GM19324 (cell line): ENCODE measurements at regions not wholly inside any gene's neighbourhood (a gene's known extent, or its start where the extent isn't known, plus 50 kb on each side); places are given as distances from the start of the nearest gene placed in this dataset.
"Not testable (repeated sequence)": the region's sequence is repeated elsewhere in the genome, so short reads cannot be mapped to it uniquely, and the experiment has no call there.

Experiments
- ATAC-seq: cut with Tn5 transposase; IDR thresholded peaks from one replicate; pipeline ENCODE4 v1.9.1; 2021; ENCODE audit warnings: mild to moderate bottlenecking, moderate library complexity; ENCODE audit not compliant: unreplicated experiment, low FRiP score

DNA sequence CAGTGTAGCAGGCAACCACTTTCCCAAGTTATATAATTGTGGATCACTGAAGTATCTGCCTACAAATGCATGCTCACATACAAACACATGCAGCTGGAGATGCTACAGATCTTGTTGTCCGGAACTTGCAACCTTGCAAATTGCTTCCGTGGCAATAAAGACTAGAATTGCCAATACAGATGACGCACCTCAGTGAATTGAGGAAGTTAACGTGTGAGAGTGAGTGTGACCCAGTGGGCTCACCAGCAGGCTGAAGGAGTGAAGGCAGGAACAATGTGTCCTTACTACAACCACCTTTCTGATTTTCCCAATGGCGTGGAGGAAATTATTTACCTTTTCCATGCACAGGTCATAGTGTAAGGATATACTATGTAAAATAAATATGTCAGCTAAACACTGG, 89.4 kb upstream of the GRIP1 start:
- no peak for ATAC-seq

DNA sequence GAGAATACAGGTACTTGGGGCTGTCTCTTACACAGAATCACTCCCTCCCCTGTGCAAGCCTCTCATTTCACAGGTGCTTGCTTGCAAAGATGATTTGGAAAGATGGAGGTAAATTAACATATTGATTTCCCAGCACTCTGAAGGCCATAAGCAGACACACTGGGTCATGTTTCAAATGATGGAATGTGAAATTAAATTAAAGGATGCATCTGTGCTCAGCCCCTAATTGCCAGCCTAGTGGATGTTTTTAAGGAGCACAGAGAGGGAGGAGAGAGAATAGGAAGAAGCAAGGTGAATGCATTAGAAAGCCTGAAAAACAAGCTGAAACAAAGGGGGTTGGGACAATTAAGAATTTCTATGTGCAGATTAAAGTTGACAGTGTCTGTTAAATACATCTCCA, 96.1 kb upstream of the GRIP1 start:
- ATAC-seq, result no peak

GRCh38 chr12:66775871-66776270, 97.0 kb upstream of the GRIP1 start:
- ATAC-seq, result no peak

DNA sequence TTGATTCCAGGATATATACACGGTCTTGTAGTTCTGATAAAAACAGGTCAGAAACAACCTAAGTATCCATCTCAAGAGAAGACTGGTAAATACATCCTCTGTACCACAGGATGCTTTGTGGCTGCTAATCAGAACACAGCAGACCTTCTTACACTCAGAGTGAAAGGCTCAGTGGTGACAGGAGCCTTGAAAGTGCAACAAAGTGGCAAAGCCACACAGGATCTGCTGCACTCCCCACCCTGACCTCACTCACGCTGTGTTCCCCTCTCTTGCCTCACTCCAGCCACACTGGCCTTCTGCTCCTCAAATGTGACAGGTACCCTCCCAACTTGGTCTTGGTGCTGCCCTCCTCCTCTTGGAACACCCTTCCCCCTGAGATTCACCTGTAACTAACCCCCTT, 98.1 kb upstream of the GRIP1 start:
- no peak for ATAC-seq

DNA sequence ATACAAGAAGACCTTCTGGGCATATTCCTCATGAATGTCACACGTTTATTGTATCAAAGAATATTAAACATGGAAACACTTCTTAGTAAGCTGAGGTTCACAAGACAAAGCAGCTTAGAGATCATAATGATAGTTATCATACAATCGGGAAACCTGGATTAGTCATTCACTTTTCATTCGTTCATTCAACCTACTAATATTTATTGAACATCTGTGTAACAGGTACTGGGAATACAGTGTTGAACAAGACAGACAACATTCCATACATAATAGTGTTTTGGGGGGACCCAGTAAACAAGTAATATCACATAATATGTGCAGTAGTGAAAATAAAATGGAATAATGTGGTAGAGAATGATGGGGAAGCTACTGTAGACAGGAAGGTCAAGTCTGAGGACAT, 100.6 kb upstream of the GRIP1 start:
- ATAC-seq, result no peak

DNA sequence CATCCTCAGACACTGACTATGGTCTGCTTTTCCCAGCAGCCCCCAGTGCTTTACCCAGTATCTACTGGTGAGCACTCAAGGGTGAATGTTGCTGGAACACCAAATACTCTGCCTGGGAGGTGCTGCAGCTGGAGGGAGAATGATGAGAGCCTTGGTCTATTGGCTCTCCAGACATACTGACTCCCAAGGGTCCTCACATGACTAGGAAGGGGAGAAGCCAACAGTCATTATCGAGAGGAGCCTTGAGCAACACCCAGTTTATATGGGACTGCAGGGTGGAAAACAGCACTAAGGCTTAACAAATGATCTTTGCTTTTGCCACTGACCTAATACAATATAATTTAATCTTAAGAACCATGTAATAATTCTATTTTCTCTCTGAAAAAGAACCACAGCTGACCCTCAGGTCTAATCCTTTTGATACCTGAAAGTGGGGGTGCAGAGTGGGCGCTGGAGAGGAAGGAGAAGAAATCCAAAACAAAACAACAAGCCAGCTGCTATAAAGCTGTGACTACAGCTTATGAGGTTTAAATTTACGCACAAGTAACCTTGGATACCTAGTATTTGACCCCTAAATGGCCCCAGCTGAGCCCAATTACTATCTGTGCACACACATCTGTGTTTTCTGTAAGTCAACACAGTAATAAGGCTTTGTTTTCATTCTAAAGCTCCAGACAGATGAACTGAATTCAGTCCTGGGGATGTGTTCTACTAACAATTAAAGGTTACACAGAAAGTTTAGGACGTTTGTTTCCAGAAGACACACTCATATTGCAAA, 107.8 kb upstream of the GRIP1 start:
- no peak for ATAC-seq

DNA sequence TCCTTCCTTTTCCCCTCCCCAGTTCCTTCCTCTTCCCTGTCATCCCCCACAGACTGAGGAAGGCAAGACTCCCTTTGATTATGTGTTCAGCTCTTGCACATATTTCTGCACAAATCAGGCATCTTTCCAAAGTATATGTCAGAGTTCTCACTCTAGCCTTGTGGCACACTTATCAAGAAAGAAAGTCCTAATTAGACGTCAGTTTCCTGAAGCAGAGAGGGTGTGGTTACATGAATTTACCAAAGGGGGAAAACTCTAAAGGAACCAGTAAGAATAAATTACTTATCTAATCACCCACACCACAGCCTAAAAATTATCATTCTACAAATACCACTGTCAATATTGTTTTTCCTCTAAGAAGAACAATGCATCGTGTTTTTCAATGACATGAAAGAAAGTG, 120.7 kb upstream of the GRIP1 start:
- no peak for ATAC-seq

DNA sequence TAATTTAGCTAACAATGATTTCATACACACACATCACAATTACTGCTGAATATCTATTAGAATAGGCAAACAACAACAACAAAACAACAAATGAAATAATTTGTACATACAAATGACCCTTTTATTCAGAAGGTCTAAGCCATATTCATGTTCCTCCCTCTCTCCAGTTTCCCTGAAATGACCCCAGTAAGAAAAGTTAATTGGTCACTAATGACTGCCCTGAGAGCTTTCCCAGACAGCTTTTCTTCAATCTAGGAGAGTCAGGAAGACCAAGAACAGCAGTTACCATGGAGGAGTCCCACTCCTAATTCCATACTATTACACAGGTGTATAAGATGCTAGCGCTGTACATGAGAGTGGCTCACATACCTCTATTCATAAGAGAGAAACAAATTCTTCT, 121.2 kb upstream of the GRIP1 start:
- ATAC-seq, result no peak

DNA sequence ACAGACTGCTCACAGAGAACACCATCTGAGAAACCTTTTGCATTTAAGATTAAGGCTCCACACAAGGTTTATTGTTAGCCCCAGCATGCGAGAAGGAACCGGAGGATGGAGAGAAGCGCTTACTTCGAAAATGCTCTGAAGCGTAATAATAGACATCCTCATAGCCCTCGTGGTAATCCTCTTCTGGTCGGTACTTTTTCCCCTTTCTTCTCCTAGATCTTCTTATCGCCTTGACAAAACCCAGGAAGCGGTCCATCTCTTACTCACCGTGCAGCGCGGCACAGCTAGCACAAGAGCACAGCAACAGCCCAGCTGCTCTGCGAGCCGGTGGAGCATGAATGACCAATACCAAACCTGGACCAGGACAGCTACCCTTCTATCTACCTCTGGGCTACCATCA, 125.1 kb upstream of the GRIP1 start:
- no peak for ATAC-seq

DNA sequence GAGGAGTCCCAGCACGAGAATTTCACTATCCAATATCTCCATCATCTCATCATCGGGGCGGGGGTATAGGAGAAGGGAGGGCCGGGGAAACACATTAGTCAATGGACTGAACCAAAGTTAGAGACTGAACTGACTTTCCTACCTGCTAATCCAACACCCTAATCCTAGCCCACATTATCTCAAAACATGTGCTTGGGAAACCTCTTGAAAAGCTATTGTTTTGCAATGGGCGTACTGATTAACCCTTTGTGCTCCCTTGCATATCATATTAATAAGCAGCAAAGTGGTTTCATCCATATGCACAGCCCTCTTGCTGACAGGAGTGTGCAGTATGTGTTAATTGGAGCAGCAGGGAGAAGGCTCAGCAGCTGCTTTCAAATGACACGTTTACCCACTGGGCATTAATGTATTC, 125.7 kb upstream of the GRIP1 start:
- no peak for ATAC-seq

DNA sequence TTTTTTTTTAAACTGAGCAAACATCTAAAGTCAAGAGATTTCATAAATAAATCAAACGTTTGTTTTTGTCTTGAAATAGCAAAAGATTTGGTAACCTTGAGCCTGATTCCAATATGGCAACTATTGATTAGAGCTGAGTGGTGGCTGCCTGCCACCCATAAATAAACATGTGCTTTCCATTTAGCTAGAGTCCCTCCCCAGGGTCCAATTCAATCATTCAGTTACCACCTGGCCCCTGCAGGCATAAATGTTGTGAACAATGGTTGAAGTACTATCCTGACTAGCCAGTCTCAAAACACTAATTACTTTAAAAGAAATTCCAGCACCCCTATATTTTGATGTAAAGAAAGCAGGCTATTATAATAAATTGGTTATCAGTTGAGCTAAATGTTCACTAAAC, 129.7 kb upstream of the GRIP1 start:
- ATAC-seq, result no peak

DNA sequence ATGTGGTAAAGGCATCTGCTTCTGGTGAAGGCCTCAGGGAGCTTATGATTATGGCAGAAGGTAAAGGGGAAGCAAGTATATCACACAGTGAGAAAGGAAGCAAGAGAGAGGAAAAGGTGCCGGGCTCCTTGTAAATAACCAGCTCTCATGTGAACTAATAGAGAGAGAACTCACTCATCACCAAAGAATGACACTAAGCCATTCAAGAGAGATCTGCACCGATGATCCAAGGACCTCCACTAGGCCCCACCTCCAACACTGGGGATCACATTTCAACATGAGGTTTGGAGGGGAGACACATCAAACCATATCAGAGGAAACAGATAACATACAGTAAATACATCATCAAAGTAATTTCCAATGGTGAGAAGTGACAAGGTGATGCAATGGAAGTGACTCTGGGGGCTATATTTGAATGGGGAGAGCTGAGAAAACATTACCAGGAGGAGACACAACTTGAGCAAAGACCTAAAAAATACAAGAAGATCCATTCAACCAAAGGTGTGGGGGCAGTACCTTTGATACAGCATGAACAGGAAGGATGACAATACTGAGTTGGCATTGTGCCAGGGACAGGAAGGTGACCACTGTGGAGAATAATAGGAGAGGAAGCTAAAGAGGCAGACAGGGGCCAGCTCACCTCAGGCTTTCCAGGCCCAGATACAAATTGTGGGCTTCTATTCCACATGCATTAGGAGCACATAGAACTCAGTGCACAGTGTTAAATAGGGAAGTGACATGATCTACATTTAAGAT, 134.4 kb upstream of the GRIP1 start:
- no peak for ATAC-seq

DNA sequence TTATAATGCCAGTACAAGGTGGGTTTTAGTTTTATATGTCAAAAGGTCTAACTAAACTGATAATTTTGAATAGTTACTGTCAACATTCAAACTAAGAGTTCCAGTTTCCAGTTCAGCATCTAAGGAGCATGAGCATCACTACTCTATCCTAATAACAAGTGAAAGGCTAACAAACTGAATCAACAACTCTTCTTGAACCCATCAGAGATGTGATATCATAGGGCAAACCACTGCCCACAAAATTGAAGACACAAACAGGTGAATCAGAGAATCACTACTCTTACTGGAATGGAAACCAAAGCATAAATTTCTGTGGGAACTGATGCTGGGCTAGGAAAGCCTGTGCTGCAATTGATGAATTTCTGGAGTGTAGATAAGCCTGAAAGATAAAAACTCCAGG, 140.7 kb upstream of the GRIP1 start:
- ATAC-seq, result no peak

DNA sequence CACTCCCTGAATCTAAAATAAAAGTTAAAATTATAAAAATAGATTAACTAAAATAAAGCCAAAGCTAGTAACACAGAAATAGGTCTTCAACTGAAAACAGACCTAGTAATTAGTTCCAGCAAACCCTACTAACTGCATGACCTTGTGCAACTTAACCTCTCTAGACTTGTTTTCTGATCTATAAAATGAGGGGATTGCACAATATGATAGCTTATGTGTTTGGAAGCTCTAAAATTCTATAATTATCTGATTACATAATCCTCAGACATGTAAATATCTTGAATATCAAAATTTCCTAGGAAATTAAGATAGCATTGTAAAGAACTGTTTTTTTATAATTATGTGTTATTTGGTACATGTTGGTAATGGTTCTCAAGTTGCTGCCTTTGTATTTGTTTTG, 144.1 kb upstream of the GRIP1 start:
- no peak for ATAC-seq

DNA sequence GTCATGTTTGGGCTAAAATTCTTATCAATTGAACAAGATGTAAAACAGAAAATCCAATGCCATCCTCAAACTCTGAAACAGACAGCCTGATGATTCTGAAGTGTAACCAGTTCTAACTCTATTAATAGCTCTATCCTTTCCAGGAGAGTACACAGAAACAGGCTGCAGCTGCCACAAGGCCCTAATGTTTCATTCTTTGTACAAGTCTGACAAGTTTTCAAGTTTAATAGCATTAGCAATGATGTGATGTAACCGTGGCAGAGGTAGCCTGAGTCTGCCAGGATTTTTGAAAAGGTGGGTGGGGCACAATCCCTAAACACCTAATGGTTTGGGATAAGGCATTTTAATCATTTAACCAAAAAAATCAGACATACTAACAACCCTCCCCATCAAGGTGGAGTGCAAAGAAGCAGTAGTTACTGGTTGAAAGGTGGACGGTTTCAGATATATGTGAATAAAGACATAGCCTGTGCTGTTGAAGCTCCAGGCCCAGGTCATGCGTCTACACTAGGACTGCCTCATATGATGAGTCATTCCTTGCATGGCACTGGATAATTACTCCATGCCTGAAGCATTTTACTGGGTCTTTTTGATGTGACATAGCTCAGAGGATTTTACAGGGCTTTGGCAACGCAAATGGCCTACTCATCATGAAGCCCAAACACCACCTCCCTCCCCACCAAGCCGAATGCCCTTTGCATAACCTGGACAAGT, 145.1 kb upstream of the GRIP1 start:
- no peak for ATAC-seq

DNA sequence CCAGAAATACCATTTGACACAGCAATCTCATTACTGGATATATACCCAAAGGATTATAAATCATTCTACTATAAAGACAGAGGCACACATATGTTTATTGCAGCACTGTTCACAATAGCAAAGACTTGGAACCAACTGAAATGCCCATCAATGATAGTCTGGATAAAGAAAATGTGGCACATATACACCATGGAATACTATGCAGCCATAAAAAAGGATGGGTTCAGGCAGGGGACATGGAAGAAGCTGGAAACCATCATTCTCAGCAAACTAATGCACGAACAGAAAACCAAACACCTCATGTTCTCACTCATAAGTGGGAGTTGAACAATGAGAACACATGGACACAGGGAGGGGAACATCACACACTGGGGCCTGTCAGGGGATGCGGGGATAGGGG, 147.0 kb upstream of the GRIP1 start:
- ATAC-seq, result not testable (repeated sequence)

- ATAC-seq, result no peak
Observed at GRCh38 chr12:66829660-66830325, 150.9 kb upstream of the GRIP1 start.

DNA sequence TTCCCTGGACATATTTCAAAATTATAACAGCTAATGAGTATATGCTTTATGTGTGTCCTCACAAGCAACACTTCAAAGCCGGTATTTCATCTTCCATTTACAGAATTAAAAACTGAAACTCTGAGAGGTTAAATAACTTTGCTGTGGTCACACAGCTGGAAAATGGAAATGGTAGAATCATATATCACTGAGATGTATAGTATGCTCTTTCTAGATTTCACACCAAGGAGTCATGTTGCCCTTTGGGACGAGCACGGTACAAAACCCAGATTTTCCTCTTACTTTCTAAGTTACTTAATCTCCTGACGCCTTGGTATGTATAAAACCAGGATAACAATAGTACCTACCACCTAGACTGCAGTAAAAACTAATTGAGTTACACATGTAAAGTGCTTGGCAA, 152.6 kb upstream of the GRIP1 start:
- no peak for ATAC-seq

GRCh38 chr12:66832997-66833396, 154.1 kb upstream of the GRIP1 start:
- no peak for ATAC-seq

GRCh38 chr12:66836623-66837310, 157.9 kb upstream of the GRIP1 start:
- ATAC-seq, result no peak

DNA sequence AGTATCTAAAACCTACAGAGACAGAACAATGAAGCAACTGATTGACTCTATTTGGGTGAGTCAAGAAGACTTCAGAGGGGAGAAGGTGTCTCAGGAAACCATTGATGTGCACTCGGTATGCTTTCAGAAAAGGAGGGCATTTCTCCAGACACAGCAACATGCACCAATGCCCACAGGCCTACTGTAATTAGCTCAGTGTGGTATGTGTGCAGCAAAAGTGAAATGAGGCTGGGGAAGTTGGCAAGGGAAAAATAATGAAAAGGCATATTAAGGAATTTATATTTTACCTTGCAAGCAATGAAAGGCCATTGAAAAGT, 158.4 kb upstream of the GRIP1 start:
- ATAC-seq, result no peak
